ENCODE measurements at regions not wholly inside any gene's neighbourhood (a gene's known extent, or its start where the extent isn't known, plus 50 kb on each side); places are given as distances from the start of the nearest gene placed in this dataset.

- no peak for DNase-seq
Measured at GRCh38 chr6:40743226-40743625, 156.1 kb upstream of the LRFN2 start.

DNA sequence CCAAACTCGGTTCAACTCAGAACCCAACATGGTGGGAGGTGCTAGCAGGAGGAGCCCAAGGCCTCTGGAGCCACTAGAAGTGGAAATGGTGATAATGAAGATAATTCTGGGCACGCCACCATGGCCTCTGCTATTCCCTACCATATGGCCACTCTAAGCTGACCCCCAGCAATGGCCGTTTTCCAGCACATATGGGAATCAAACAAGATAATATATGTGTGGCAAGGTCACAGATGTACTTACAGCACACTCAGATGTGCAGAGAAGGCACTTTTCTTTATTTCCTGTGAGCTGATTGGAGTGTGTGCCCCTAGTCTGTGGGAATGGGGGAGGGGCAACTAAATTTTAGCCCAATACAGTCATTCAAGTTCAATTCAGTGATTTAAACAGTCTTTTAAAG is 153.4 kb upstream of the LRFN2 start:
- no peak for DNase-seq

DNA sequence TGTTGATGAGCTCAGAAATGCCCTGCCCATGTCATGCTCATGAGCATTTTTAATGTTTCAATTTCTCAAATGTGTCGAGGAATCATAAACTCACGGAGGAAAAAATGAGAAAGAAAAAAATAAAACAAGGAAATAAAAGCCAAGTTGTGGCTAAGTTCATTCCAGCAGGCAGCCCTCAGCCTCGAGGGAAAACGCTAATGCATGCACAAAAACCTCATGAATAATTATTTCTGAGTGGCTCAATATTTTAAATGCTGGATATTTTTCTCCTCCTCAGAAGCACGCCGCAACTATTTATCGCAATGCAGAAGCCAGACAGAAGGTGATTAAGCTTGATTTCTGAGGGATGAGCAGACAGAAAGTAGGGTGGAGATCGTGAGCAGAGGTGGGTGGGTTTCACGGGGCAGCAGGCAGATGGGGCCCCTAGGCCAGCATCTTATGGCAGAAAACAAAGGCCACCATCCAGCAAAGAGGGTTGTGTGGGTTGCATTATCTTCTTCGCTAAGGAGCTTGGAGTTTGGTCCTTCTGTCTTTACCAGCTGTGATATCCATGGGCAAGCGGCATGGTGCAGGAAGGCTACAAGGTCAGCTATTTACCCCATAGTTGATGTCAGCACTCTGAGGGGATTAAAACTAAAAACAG is 151.5 kb upstream of the LRFN2 start:
- no peak for DNase-seq

DNA sequence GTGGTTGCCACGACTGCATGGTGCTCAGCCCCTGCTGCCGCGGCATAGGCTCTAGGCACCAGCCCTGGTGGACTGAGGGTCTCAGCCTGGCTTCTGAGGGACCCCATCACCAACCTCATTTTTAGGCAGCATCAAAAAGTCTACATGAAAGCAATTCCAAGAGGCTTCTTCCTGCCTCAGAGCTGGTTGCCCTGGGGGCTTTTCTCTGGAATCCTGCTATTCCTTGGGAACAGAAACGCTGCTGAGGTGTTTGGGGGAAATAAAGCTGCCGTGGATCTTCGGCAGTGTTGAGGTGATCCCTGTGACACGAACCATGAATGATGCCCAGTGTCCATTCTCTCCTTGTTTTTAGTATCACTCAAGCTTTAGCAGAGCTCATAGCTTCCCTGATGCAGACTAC is 148.4 kb upstream of the LRFN2 start:
- no peak for DNase-seq

GRCh38 chr6:40735121-40735520 is 148.0 kb upstream of the LRFN2 start:
- DNase-seq = no peak

DNA sequence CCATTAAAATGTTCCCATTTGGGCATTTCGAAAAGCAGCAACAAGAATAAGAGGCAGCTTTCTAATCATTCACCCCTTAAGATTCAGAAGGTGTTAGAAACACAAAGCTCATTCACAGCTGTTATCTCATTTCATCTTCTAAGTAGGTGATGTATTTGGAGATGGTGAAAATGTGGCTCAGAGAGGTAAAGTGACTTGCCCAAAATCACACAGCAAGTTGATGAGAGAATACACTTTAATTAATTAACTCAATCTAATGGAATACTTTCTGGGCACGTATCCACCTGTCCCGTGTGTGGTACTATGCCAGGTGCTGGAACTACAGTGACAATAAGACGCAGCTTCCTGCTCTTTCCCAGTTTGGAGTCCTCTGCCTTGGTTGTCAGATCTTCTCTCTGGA is 147.4 kb upstream of the LRFN2 start:
- DNase-seq = no peak

DNA sequence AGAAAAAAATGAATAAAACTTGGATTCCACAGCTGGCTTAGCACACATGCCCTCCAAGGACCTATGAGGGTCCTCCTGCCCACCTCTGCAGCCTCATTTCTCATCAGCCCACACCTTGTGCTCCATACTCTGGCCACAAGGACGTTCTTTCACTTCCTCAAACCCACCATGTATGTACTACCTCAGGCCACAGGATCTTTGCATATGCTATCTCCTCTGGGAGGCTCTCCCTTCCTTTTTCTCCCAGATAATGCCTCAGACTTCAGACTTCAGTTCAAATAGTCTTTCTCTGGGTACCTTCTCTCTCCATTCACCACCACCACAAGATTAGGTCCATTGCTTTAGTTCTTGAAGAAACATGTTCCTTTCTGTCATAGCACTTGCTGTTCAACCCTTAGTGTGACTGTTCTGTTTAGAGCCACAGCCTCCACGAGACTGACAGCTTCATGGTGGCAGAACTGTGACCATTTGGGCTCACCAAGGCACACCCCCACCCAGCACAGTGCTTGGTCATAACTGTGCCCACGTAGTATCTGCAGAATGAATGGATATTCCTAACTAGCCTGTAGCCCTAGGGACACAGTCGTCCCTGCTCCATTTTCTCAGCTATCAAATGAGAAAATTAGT is 146.7 kb upstream of the LRFN2 start:
- no peak for DNase-seq

DNA sequence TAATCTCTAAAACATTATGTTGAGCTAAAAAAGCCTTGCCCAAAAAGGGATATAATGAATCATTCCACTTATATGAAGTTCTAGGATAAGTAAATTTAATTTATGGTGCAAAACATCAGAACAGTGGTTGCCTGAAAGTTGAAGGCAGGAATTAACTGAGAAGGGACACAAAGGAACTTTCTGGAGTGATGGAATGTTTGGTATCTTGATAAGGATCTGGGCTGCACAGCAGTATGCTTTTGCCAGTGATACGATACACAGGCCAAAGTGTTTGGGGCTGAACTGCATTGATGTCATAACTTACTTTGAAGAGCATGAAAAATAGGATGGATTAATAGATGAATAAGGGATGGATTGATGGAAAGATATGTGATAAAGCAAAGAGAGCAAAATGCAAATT is 146.1 kb upstream of the LRFN2 start:
- no peak for DNase-seq

DNA sequence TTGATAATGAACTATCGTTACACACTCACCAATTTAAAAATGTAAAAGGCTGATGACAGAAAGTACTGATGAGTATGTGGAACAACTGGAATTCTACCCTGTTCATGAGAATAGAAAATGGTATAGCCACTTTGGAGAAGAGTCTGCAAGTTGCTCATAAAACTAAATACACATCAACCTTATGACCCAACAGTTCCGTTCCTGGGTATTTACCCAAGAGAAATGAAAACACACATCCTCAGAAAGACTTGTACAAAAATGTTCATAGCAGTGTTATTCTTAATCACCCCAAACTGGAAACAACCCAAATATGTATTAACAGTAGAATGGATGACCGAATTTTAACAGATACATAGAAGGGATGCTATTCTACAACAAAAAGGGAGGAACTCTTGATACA is 145.7 kb upstream of the LRFN2 start:
- DNase-seq = no peak

GRCh38 chr6:40728643-40729042 is 141.5 kb upstream of the LRFN2 start:
- no peak for DNase-seq

GRCh38 chr6:40727271-40727670 is 140.1 kb upstream of the LRFN2 start:
- DNase-seq = no peak

- no peak for DNase-seq
Measured at GRCh38 chr6:40726853-40727252, 139.7 kb upstream of the LRFN2 start.

GRCh38 chr6:40725390-40725789 is 138.2 kb upstream of the LRFN2 start:
- DNase-seq = no peak

DNA sequence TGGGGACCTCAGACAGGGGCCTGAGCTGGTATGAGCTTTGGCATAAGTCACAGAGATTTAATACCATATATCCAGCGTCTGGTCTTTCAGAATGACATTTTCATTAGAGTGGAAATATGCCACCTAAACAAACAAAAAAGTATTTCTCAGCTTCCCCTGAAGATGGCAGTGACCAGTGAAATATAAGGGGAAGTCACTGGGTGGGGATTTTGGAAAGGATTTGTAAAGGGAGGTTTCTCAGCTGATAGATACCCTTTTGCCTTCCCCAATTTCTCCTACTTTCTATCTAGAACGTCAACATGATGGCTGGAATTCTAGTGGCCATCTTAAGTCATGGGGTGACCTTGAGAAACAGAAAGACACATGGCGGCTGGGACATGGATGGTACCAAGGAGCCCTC is 137.7 kb upstream of the LRFN2 start:
- DNase-seq = peak; percentile 42

DNA sequence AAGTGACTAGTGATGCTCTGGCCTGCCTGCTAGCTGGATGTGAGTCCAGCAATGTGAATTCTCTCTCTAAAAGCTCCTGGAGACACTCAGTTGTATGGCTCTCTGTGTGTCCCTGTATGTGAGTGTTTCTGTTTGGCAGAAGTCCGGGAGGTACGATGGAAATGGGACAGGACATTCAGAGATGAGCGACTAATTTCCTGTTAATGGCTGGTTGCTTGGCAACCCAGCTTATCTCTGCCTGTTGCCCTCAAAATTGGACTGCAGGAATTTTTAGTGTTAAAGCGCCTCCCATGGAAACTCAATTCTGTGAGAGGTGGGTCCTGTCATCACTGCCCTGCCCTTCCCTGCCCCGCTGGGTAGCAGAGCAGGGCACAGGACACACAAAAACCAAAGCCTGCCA is 136.8 kb upstream of the LRFN2 start:
- no peak for DNase-seq

GRCh38 chr6:40722553-40723258 is 135.5 kb upstream of the LRFN2 start:
- DNase-seq = peak; percentile 75

- DNase-seq = no peak
Measured at GRCh38 chr6:40722091-40722490, 134.9 kb upstream of the LRFN2 start.

DNA sequence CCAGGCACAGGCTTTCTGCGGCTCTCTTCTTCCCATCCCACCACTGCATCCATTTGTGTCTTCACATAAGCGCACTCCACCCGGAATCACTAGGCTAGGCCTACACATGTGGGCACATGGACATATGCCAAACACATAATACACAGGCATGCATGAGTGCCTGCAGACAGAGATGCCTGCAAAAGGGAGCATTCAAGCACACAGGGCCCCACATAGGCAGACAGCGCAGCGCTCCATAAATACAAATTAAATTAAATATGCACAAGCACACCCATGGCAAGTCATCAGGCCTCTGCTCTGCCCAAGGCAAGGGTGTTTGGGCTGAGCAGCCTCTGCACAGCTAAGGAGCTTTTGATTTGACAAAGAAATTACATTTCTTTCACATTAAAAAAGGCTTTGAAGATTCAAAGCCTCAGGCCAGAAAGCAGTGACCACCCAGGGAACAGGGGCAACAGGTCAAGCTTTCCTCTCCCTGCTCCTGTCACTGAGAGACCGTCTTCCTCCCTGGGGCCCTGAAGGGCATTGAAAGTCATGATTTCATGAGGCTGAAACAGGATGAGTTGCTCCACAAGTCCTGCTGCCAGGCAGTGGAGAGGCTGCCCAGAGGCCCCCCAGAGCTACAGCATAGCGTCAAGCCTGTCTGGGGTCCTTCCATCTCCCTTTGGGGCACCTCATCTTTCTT is 134.2 kb upstream of the LRFN2 start:
- DNase-seq = no peak

- no peak for DNase-seq
Measured at GRCh38 chr6:40720375-40720748, 133.2 kb upstream of the LRFN2 start.

DNA sequence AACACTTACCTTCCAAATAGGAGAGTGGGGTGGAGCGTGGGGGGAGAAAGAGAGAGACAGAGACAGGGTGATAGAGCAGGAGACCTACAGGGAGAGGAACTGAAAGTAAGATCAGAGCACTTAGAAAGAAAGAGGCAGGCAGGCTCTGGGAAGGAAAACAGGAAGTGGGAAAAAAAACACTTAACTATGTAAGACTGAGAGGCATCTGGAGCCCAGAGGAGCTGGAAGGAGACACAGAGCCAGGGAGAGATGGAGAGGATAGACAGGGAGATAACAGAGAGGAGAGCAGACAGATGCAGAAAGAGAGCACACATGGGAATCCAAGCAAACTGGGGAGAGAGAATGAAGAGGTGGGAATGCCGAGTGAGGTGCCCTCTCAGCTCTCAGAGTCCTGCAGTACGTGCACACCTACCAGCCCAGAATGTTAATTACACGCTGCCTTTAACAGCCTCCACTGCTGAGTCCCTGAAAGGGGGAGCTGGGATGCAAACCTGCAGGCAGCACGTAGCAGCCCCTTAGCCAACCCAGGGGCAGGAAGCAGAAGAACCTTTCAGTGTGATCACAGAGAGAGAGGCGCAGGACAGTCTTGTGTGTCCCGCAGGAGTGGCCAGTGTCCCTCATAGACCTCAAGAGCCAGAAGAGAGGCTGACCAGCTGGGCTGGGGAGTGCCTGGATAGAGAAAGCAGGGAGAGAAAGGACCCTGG is 132.7 kb upstream of the LRFN2 start:
- peak; percentile 83 for DNase-seq

GRCh38 chr6:40718401-40718800 is 131.2 kb upstream of the LRFN2 start:
- no peak for DNase-seq

DNA sequence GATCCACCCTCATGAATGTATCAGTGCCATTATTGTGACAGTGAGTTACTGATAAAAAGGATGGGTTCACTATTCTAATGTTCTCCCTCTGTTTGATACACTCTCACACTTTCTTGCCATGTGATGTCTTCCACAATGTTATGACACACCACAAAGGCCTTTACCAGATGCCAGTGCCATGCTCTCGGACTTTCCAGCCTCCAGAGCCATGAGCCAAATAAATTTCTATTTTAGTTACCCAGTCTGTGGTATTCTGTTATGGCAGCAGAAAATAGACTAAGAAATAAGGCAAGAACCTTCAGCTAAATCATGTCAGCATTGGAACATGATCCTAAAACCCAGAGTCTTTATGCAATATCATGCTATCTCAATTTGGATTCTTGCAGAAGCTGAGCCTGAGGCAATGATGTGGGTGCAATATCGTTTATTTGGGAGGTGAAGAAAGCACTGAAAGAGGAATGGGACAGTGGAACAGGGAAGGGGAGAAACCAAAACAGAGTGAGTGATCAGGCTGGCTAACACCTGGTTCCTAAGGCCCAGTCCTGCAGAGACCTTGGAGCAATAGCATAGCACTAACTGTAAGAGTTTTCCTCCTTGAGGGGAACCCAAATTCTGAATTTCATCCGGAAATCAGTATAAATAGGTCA is 130.4 kb upstream of the LRFN2 start:
- DNase-seq = no peak

Data from inflammatory macrophage treated with lipopolysaccharide for 4 hours (primary cell).